ENCODE measurements at regions not wholly inside any gene's neighbourhood (a gene's known extent, or its start where the extent isn't known, plus 50 kb on each side); places are given as distances from the start of the nearest gene placed in this dataset.

DNA sequence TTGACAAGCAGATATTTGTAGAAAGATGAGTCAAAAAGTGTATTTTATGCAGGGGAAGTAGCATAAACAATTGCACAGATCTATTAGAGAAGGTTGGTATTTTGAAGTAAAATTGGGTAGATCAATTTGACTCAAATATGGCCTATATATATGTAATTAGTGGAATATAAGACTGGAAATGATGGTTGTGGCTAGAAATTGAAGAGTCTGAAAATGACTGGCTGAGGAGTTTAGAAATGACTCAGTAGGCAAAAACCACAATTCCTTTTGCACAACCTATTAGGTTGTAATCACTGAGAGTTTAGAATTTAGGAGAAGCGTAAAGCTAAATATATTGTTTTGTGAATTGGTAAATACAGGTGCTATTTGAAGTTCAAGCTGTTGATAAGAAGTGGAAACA, 622.6 kb upstream of the PCDH20 start:
- Histone ChIP-seq H4K5ac (ENCODE audit: low read depth, low read length) (no peak overlapping the region), H3K27ac (ENCODE audit: insufficient read depth, low read length) (no peak overlapping the region), H2AFZ (replicated peaks; ENCODE audit: low read length, poor library complexity) (no peak overlapping the region), H3K4ac (ENCODE audit: low read depth, low read length) (no peak overlapping the region), H4K91ac (ENCODE audit: insufficient read depth, low read depth, low read length) (no peak overlapping the region), H3K18ac (ENCODE audit: low read depth, low read length) (no peak overlapping the region), H3K4me1 (ENCODE audit: control insufficient read depth, insufficient read depth, low read length) (no peaks in the 10 kb centered on the region), H3K36me3 (ENCODE audit: control insufficient read depth, insufficient read depth, low read length) (no peaks in the 10 kb centered on the region), H2BK15ac (ENCODE audit: low read depth, low read length) (no peak overlapping the region), H2AK9ac (replicated peaks; ENCODE audit: low read depth, low read length, poor library complexity) (no peak overlapping the region), H3K9me3 (ENCODE audit: control insufficient read depth, insufficient read depth, low read length) (no peaks in the 10 kb centered on the region), H3K23ac (ENCODE audit: low read depth, low read length) (no peak overlapping the region), H2BK20ac (ENCODE audit: low read depth, low read length) (no peak overlapping the region), H3K14ac (replicated peaks; ENCODE audit: low read depth, low read length) (no peak overlapping the region), H2AK5ac (ENCODE audit: low read depth, low read length) (no peak overlapping the region), H3K56ac (ENCODE audit: extremely low read depth, insufficient read depth, low read length) (no peak overlapping the region), H2BK5ac (ENCODE audit: low read depth, low read length, poor library complexity, severe bottlenecking) (no peak overlapping the region), H3K9me1 (ENCODE audit: insufficient read depth, low read length) (no peaks in the 10 kb centered on the region), H3K27me3 (ENCODE audit: control insufficient read depth, insufficient read depth, low read length) (no peaks in the 10 kb centered on the region), H3K79me1 (ENCODE audit: low read depth in 1 of 2, low read length in 2 of 2) (no peaks in the 10 kb centered on the region), H2BK120ac (ENCODE audit: low read depth, low read length) (no peak overlapping the region), H3K4me2 (ENCODE audit: low read depth, low read length) (no peak overlapping the region), H3K4me3 (ENCODE audit: insufficient read depth, low read depth, low read length) (no peak overlapping the region), H4K8ac (ENCODE audit: low read depth in 2 of 2, low read length in 2 of 2) (no peak overlapping the region), H4K20me1 (ENCODE audit: insufficient read depth, low read length) (no peaks in the 10 kb centered on the region), H3K9ac (ENCODE audit: low read depth, low read length) (no peak overlapping the region)
- WGBS, 2 experiments (ENCODE audit: extremely low coverage in 2 of 2, insufficient read length in 1 of 2): 60% methylated on average over 1 of the region's 1 CpG; no CpG with 5 or more reads in 1 of the 2 experiments
- no peak for ATAC-seq (ENCODE audit: low read depth)
- ChIA-PET CTCF (no interaction called here), POLR2A (ENCODE audit: unreplicated experiment) (no interaction called here)
- intact Hi-C loops (cut with micrococcal nuclease): no loop called here
- dilution Hi-C loops (cut with HindIII; ENCODE audit: low sequenced_read_pairs, unreplicated experiment): no loop called here
- no TSS peak for BruUV-seq (replicated peaks)
- in situ Hi-C loops (cut with MboI; ENCODE audit: low sequenced_read_pairs): no loop called here
- no peak for TF ChIP-seq FOS (IDR thresholded peaks at IDR 0.05; ENCODE audit: low read depth, low read length)
- TF ChIP-seq RFX5 (IDR thresholded peaks at IDR 0.05; ENCODE audit: low read depth, low read length): no peak
- no peak for DNase-seq
